Kidney (tissue), 13 donors: ENCODE measurements at regions not wholly inside any gene's neighbourhood (a gene's known extent, or its start where the extent isn't known, plus 50 kb on each side); places are given as distances from the start of the nearest gene placed in this dataset.
A peak's percentile ranks its signal among the peaks of the same experiment; 100 is the strongest.

Source experiments
- DNase-seq, 5 donors: peaks; one replicate each; pipeline ENCODE4 v3.0.0-alpha.2; 2013 to 2020
- FAIRE-seq: peaks from 2 replicates; lab custom pipeline; 2012; peaks lifted over from hg19 to GRCh38; lab: Jason Lieb, UNC
- H3K27ac ChIP-seq, 2 donors: one replicate each; pipeline ENCODE4 v1.7.0; 2013; ENCODE audit warnings: low read depth in 2 of 2, low read length in 2 of 2, inconsistent platforms in 1 of 2
- H3K27me3 ChIP-seq: one replicate; pipeline ENCODE4 v1.7.1; 2013; ENCODE audit warnings: low read length, inconsistent platforms; ENCODE audit not compliant: control insufficient read depth, insufficient read depth
- H3K36me3 ChIP-seq, 3 donors: one replicate each; pipeline versions ENCODE4 v1.7.0 to v1.7.1; 2013; ENCODE audit warnings: low read length in 3 of 3, control low read depth in 1 of 3, inconsistent platforms in 1 of 3; ENCODE audit not compliant: insufficient read depth in 3 of 3, control insufficient read depth in 2 of 3
- H3K4me1 ChIP-seq, 3 donors: one replicate each; pipeline versions ENCODE4 v1.7.0 to v1.7.1; 2013; ENCODE audit warnings: low read length in 3 of 3, inconsistent platforms in 1 of 3, low read depth in 1 of 3; ENCODE audit not compliant: control insufficient read depth in 2 of 3, insufficient read depth in 2 of 3
- H3K4me3 ChIP-seq, 3 donors: one replicate each; pipeline versions ENCODE4 v1.7.0 to v1.8.1; 2013; ENCODE audit warnings: low read length in 3 of 3, control low read depth in 1 of 3, inconsistent platforms in 1 of 3
- H3K9ac ChIP-seq, 3 donors: one replicate each; pipeline versions ENCODE4 v1.7.0 to v1.7.1; 2013; ENCODE audit warnings: low read length in 3 of 3, control low read depth in 1 of 3, inconsistent platforms in 1 of 3
- H3K9me3 ChIP-seq, 3 donors: one replicate each; pipeline versions ENCODE4 v1.7.0 to v1.7.1; 2013; ENCODE audit warnings: low read length in 3 of 3, control low read depth in 1 of 3, inconsistent platforms in 1 of 3; ENCODE audit not compliant: control insufficient read depth in 2 of 3, insufficient read depth in 1 of 3
- CTCF ChIP-seq: IDR thresholded peaks from 3 replicates; pipeline ENCODE4 v1.5.1; 2012; ENCODE audit warnings: mild to moderate bottlenecking, moderate library complexity, borderline replicate concordance; ENCODE audit not compliant: insufficient read depth; ENCODE audit errors: extremely low read depth
- intact Hi-C: fragments of 100-400 bp; cut with DNase I; formaldehyde crosslinking; loops from one replicate; pipeline ENCODE4 v1.11.1; 2022
- donor health status: control.
- donor health status: control.
- donor health status: control.
- donor health status: control.
- donor health status: control.
- donor health status: DM: yes; HTN: yes; CAD: no.
- donor health status: Normal renal cell carcinoma (clear cell type).

GRCh38 chr22:48563118-48563965 lies 1264.3 kb downstream of the BRD1 start:
- Histone ChIP-seq H3K27ac (no peak overlapping the region), H3K9me3 (peaks cover 0 to 2% (median 0%) of the 10 kb centered on the region in 3 donors), H3K4me3 (no peak overlapping the region), H3K27me3 (no peaks in the 10 kb centered on the region), H3K36me3 (no peaks in the 10 kb centered on the region), H3K4me1 (no peaks in the 10 kb centered on the region), H3K9ac (no peak overlapping the region)
- TF ChIP-seq CTCF, result no peak
- intact Hi-C loops, result no loop called here
- FAIRE-seq (no peak), DNase-seq (peak in 1 of 5 donors; percentile 67)

GRCh38 chr22:48561676-48562075 lies 1266.0 kb downstream of the BRD1 start:
- no peak for TF ChIP-seq CTCF

GRCh38 chr22:48560836-48561235 lies 1266.8 kb downstream of the BRD1 start:
- Histone ChIP-seq H3K27me3 (no peaks in the 10 kb centered on the region), H3K27ac (no peak overlapping the region), H3K9me3 (no peaks in the 10 kb centered on the region), H3K36me3 (no peaks in the 10 kb centered on the region), H3K9ac (no peak overlapping the region), H3K4me3 (no peak overlapping the region), H3K4me1 (no peaks in the 10 kb centered on the region)
- TF ChIP-seq CTCF, result no peak
- FAIRE-seq (no peak), DNase-seq (peak in 1 of 5 donors; percentile 22)
- intact Hi-C loops, result no loop called here

More at GRCh38 chr22:48561676-48562075, 1266.0 kb downstream of the BRD1 start:
- Histone ChIP-seq H3K9ac (no peak overlapping the region), H3K9me3 (peaks cover 0 to 2% (median 0%) of the 10 kb centered on the region in 3 donors), H3K4me3 (no peak overlapping the region), H3K27ac (no peak overlapping the region), H3K36me3 (no peaks in the 10 kb centered on the region), H3K27me3 (no peaks in the 10 kb centered on the region), H3K4me1 (no peaks in the 10 kb centered on the region)
- DNase-seq, result peak in 1 of 5 donors; percentile 39
- no peak for FAIRE-seq
- intact Hi-C loops, result no loop called here
